NB4 (cell line): ENCODE measurements at regions not wholly inside any gene's neighbourhood (a gene's known extent, or its start where the extent isn't known, plus 50 kb on each side); places are given as distances from the start of the nearest gene placed in this dataset.

ENCODE experiments used
- CTCF ChIP-seq: IDR thresholded peaks from one replicate; pipeline ENCODE4 v1.5.1; 2012; ENCODE audit warnings: low read depth, low read length
- POLR2A ChIP-seq: IDR thresholded peaks from 2 replicates; pipeline ENCODE4 v1.6.1; 2011; ENCODE audit warnings: mild to moderate bottlenecking; ENCODE audit not compliant: insufficient read length; ENCODE audit errors: extremely low read depth

GRCh38 chr9:11348366-11348765, 735.6 kb upstream of the PTPRD start:
- no peak for TF ChIP-seq POLR2A
- no peak for TF ChIP-seq CTCF
